ENCODE measurements at regions not wholly inside any gene's neighbourhood (a gene's known extent, or its start where the extent isn't known, plus 50 kb on each side); places are given as distances from the start of the nearest gene placed in this dataset.

GRCh38 chr16:54425068-54425467, 138.5 kb upstream of the IRX3 start:
- TF ChIP-seq, protein P1, sequence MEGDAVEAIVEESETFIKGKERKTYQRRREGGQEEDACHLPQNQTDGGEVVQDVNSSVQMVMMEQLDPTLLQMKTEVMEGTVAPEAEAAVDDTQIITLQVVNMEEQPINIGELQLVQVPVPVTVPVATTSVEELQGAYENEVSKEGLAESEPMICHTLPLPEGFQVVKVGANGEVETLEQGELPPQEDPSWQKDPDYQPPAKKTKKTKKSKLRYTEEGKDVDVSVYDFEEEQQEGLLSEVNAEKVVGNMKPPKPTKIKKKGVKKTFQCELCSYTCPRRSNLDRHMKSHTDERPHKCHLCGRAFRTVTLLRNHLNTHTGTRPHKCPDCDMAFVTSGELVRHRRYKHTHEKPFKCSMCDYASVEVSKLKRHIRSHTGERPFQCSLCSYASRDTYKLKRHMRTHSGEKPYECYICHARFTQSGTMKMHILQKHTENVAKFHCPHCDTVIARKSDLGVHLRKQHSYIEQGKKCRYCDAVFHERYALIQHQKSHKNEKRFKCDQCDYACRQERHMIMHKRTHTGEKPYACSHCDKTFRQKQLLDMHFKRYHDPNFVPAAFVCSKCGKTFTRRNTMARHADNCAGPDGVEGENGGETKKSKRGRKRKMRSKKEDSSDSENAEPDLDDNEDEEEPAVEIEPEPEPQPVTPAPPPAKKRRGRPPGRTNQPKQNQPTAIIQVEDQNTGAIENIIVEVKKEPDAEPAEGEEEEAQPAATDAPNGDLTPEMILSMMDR (IDR thresholded peaks at IDR 0.05) = no peak
- H3K4me3 Mint-ChIP-seq = no peak overlapping the region
- H3K27ac Mint-ChIP-seq = no peak overlapping the region
- H3K4me1 Mint-ChIP-seq = no peaks in the 10 kb centered on the region
- intact Hi-C loops (cut with micrococcal nuclease) = no loop called here
- no peaks in the 10 kb centered on the region for H3K36me3 Mint-ChIP-seq (ENCODE audit: low read depth)
- ATAC-seq (ENCODE audit: low read depth) = no peak
- CTCF ChIA-PET = no interaction called here
- H3K9me3 Mint-ChIP-seq = peaks cover 2% of the 10 kb centered on the region
- POLR2A ChIA-PET = no interaction called here
- peaks cover 7% of the 10 kb centered on the region for H3K27me3 Mint-ChIP-seq
- DNase-seq = no peak

DNA sequence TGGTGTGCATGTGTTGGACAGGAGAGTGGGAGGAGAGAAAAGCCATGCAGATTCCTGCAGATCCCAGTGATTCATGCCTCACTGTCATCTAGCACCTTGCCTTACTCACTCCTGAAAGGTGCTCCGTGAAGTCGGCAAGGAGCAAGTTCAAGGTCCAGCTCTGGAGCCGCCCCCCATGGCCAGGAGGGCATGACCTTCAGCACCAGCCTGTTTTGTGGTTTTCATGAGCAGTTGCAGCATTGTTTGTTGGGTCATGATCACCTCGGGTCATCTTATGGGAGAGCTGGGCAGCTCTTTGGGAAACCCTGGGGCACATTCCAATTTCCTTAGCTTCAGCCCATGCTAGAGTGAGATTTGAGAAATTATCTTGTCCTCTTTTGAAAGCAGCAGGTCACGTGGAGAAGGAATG, 137.5 kb upstream of the IRX3 start:
- POLR2A ChIA-PET = no interaction called here
- ATAC-seq (ENCODE audit: low read depth) = no peak

DNA sequence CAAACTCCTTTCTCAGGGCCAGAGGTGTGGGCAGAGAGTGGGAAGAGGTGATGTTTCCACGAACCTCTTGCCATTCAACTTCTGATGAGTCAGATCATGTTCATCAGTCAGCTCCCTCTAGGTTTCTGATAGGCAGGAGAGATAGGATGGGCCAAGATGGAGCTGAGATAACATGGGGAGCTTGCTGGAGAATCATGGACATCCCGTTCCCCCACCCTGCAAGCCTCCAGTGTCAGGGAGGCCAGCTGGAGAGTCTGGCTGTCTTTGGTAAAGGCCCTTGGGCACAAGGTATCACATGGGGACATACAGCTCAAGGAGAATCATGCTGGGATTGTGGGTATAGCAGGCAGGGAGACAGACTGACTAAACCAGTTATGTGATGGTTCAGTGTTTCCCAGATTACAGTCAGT, 136.0 kb upstream of the IRX3 start:
- ATAC-seq (ENCODE audit: low read depth) = no peak
- Mint-ChIP-seq H3K27ac (no peak overlapping the region), H3K36me3 (ENCODE audit: low read depth) (no peaks in the 10 kb centered on the region), H3K9me3 (no peaks in the 10 kb centered on the region), H3K27me3 (peaks cover 2% of the 10 kb centered on the region), H3K4me1 (no peaks in the 10 kb centered on the region), H3K4me3 (no peak overlapping the region)
- intact Hi-C loops (cut with micrococcal nuclease) = no loop called here
- DNase-seq = no peak
- CTCF ChIA-PET = no interaction called here
- TF ChIP-seq, protein P1 (IDR thresholded peaks at IDR 0.05) = no peak
- POLR2A ChIA-PET = no interaction called here

More for the DNA sequence above, 137.5 kb upstream of the IRX3 start:
- Mint-ChIP-seq H3K27me3 (peaks cover 2% of the 10 kb centered on the region), H3K4me3 (no peak overlapping the region), H3K36me3 (ENCODE audit: low read depth) (no peaks in the 10 kb centered on the region), H3K4me1 (no peaks in the 10 kb centered on the region), H3K27ac (no peak overlapping the region), H3K9me3 (no peaks in the 10 kb centered on the region)
- TF ChIP-seq, protein P1 (IDR thresholded peaks at IDR 0.05) = no peak
- intact Hi-C loops (cut with micrococcal nuclease) = no loop called here
- CTCF ChIA-PET = no interaction called here
- no peak for DNase-seq

DNA sequence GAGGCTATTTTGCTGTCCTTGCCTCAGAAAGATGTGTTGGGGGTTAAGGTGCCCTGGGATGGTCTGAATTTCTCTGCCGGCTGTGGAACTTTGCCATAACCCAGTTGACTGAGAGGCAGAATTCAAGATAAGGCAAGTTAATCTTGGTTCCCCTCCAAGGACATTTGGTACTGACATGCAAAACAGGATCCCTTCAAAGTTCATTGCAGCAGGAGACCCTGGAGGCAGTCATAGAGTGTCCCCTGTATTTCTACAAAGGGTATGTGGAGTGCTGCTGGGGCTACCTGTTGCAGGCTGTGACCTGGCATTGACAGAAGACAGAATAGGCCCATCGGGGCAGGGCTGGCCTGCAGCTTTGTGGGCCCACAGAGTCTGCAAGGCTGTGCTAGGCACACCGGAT, 135.6 kb upstream of the IRX3 start:
- POLR2A ChIA-PET = no interaction called here
- TF ChIP-seq, protein P1 (IDR thresholded peaks at IDR 0.05) = no peak
- Mint-ChIP-seq H3K4me3 (no peak overlapping the region), H3K36me3 (ENCODE audit: low read depth) (no peaks in the 10 kb centered on the region), H3K27ac (no peak overlapping the region), H3K27me3 (peaks cover 2% of the 10 kb centered on the region), H3K9me3 (no peaks in the 10 kb centered on the region), H3K4me1 (no peaks in the 10 kb centered on the region)
- no peak for DNase-seq
- ATAC-seq (ENCODE audit: low read depth) = no peak
- intact Hi-C loops (cut with micrococcal nuclease) = no loop called here
- CTCF ChIA-PET = no interaction called here

- Mint-ChIP-seq H3K9me3 (no peaks in the 10 kb centered on the region), H3K27me3 (no peaks in the 10 kb centered on the region), H3K4me3 (no peak overlapping the region), H3K27ac (no peak overlapping the region), H3K36me3 (ENCODE audit: low read depth) (no peaks in the 10 kb centered on the region), H3K4me1 (no peaks in the 10 kb centered on the region)
- TF ChIP-seq, protein P1 (IDR thresholded peaks at IDR 0.05) = no peak
- ATAC-seq (ENCODE audit: low read depth) (no peak), DNase-seq (no peak)
- POLR2A ChIA-PET = no interaction called here
- intact Hi-C loops (cut with micrococcal nuclease) = no loop called here
- CTCF ChIA-PET = no interaction called here
These were observed 134.6 kb upstream of the IRX3 start for GRCh38 chr16:54421220-54421619.

Measured in activated B cell treated with CpG ODN at 0.5 μM for 24 hours (primary cell).